ENCODE measurements at regions not wholly inside any gene's neighbourhood (a gene's known extent, or its start where the extent isn't known, plus 50 kb on each side); places are given as distances from the start of the nearest gene placed in this dataset.
"Not testable (repeated sequence)": the region's sequence is repeated elsewhere in the genome, so short reads cannot be mapped to it uniquely, and the experiment has no call there.

- TF ChIP-seq, protein P1, sequence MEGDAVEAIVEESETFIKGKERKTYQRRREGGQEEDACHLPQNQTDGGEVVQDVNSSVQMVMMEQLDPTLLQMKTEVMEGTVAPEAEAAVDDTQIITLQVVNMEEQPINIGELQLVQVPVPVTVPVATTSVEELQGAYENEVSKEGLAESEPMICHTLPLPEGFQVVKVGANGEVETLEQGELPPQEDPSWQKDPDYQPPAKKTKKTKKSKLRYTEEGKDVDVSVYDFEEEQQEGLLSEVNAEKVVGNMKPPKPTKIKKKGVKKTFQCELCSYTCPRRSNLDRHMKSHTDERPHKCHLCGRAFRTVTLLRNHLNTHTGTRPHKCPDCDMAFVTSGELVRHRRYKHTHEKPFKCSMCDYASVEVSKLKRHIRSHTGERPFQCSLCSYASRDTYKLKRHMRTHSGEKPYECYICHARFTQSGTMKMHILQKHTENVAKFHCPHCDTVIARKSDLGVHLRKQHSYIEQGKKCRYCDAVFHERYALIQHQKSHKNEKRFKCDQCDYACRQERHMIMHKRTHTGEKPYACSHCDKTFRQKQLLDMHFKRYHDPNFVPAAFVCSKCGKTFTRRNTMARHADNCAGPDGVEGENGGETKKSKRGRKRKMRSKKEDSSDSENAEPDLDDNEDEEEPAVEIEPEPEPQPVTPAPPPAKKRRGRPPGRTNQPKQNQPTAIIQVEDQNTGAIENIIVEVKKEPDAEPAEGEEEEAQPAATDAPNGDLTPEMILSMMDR (IDR thresholded peaks at IDR 0.05; ENCODE audit: insufficient read depth, low read depth, low read length) = no peak
- DNase-seq (ENCODE audit: low read depth) = no peak
- H3K4me3 ChIP-seq (ENCODE audit: low read depth, low read length) = no peak overlapping the region
These were observed 99.9 kb upstream of the CHST15 start for GRCh38 chr10:124193309-124193696.

DNA sequence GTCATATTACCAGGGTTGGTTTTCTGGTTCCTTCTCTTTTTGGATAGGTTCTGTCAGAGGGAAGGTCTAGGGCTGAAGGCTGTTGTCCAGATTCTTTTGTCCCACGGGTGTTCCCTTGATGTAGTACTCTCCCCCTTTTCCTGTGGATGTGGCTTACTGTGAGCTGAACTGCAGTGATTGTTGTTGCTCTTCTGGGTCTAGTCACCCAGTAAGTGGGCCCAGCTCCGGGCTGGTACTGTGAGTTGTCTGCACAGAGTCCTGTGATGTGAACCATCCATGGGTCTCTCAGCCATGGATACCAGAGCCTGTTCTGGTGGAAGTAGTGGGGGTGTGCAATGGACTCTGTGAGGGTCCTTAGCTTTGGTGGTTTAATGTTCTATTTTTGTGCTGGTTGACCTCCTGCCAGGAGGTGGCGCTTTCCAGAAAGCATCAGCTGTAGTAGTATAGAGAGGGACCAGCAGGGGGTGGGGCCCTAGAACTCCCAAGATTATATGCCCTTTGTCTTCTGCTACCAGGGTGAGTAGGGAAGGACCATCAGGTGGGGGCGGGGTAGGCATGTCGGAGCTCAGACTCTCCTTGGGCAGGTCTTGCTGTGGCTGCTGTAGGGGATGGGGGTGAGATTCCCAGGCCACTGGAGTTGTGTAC is 99.4 kb upstream of the CHST15 start:
- DNase-seq (ENCODE audit: low read depth); H3K4me3 ChIP-seq (ENCODE audit: low read depth, low read length): not testable (repeated sequence)

DNA sequence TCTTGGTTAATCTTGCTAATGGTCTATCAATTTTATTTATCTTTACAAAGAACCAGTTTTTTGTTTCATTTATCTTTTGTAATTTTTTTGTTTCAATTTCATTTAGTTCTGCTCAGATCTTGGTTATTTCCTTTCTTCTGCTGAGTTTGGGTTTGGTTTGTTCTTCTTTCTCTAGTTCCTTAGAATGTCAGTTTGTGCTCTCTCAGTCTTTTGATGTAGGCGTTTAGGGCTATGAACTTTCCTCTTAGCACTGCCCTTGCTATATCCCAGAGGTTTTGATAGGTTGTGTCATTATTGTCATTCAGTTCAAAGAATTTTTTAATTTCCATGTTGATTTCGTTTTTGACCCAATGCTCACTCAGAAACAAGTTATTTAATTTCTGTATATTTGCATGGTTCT is 97.1 kb upstream of the CHST15 start:
- DNase-seq (ENCODE audit: low read depth); H3K4me3 ChIP-seq (ENCODE audit: low read depth, low read length): not testable (repeated sequence)

GRCh38 chr10:124186956-124187355 is 93.6 kb upstream of the CHST15 start:
- H3K4me3 ChIP-seq (ENCODE audit: low read depth, low read length) = no peak overlapping the region
- TF ChIP-seq, protein P1 (IDR thresholded peaks at IDR 0.05; ENCODE audit: insufficient read depth, low read depth, low read length) = no peak
- DNase-seq (ENCODE audit: low read depth) = no peak

- DNase-seq (ENCODE audit: low read depth) = no peak
- TF ChIP-seq, protein P1 (IDR thresholded peaks at IDR 0.05; ENCODE audit: insufficient read depth, low read depth, low read length) = no peak
- H3K4me3 ChIP-seq (ENCODE audit: low read depth, low read length) = no peak overlapping the region
These were observed 91.7 kb upstream of the CHST15 start for GRCh38 chr10:124185084-124185483.

DNA sequence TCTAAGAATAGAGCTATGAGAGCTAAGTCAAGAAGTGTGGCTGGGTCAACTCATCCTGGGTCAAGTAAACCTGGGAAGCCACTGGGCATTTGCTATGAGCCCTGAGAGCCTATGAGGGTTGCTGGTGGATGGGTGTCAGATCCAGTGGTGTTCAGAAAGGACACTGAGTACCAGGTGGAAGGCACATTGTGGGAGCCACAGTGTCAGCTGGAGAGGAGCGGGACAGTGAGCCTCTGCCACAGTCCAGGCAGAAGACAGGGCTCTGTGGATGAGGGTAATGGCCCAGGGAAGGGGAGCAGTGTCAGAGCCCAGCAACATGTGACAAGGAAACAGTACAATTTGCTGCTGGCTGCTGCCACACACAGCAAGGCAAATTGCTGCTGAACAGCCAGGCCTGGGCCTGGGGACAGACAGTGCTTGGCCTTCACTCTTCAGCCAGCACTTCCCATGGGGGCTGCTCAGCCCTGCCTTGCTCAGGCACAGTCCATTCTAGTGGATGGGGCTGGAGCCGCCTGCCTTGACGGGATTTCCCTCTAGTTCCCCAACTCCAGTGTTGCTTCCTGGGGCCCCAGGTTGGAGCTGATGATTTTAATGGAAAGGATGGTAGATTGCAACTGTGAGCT is 90.9 kb upstream of the CHST15 start:
- TF ChIP-seq, protein P1 (IDR thresholded peaks at IDR 0.05; ENCODE audit: insufficient read depth, low read depth, low read length) = no peak
- DNase-seq (ENCODE audit: low read depth) = no peak
- H3K4me3 ChIP-seq (ENCODE audit: low read depth, low read length) = no peak overlapping the region

DNA sequence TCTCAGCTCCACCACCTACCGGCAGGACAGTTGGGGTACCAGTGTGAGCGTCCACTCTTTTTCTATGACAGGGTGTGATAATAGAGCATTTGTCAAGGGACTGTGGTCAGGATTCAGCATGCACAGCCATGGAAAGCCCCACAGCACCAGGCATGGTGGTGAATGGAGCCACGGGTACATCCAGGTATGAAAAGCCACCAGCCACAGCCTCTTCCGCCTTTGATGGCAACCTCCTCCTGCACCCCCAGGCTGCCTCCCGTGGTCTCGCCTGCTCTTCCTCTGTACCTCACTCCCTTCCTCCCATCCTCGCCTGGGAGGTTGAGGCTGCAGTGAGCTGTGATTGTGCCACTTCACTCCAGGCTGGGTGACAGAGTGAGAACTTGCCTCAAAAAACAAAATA is 90.2 kb upstream of the CHST15 start:
- no peak for DNase-seq (ENCODE audit: low read depth)
- TF ChIP-seq, protein P1 (IDR thresholded peaks at IDR 0.05; ENCODE audit: insufficient read depth, low read depth, low read length) = no peak

GRCh38 chr10:124182088-124182541 is 88.7 kb upstream of the CHST15 start:
- TF ChIP-seq, protein P1 (IDR thresholded peaks at IDR 0.05; ENCODE audit: insufficient read depth, low read depth, low read length) = no peak
- H3K4me3 ChIP-seq (ENCODE audit: low read depth, low read length) = no peak overlapping the region
- no peak for DNase-seq (ENCODE audit: low read depth)

More for the DNA sequence above, 90.2 kb upstream of the CHST15 start:
- no peak overlapping the region for H3K4me3 ChIP-seq (ENCODE audit: low read depth, low read length)

All from fibroblast of villous mesenchyme (primary cell).